HG03139 (cell line): ENCODE measurements at regions not wholly inside any gene's neighbourhood (a gene's known extent, or its start where the extent isn't known, plus 50 kb on each side); places are given as distances from the start of the nearest gene placed in this dataset.

ENCODE experiments used
- ATAC-seq: cut with Tn5 transposase; IDR thresholded peaks from one replicate; pipeline ENCODE4 v1.9.1; 2021; ENCODE audit not compliant: unreplicated experiment

- no peak for ATAC-seq
Observed at GRCh38 chr20:39674842-39675241, 712.7 kb downstream of the DHX35 start.

- no peak for ATAC-seq
Observed at GRCh38 chr20:39670988-39671387, 708.8 kb downstream of the DHX35 start.

- no peak for ATAC-seq
Observed at GRCh38 chr20:39669659-39670058, 707.5 kb downstream of the DHX35 start.

- no peak for ATAC-seq
Observed at GRCh38 chr20:39668038-39668437, 705.9 kb downstream of the DHX35 start.

GRCh38 chr20:39661833-39662232, 699.7 kb downstream of the DHX35 start:
- ATAC-seq: no peak

- no peak for ATAC-seq
Observed at GRCh38 chr20:39660965-39661364, 698.8 kb downstream of the DHX35 start.

GRCh38 chr20:39660226-39660625, 698.1 kb downstream of the DHX35 start:
- ATAC-seq: no peak

- no peak for ATAC-seq
Observed at GRCh38 chr20:39658662-39659409, 696.7 kb downstream of the DHX35 start.

GRCh38 chr20:39654171-39654570, 692.0 kb downstream of the DHX35 start:
- ATAC-seq: no peak

- ATAC-seq: no peak
Observed at GRCh38 chr20:39651645-39652325, 689.6 kb downstream of the DHX35 start.

GRCh38 chr20:39646874-39647413, 684.8 kb downstream of the DHX35 start:
- ATAC-seq: no peak

- ATAC-seq: no peak
Observed at GRCh38 chr20:39645131-39645530, 683.0 kb downstream of the DHX35 start.

GRCh38 chr20:39643292-39643691, 681.1 kb downstream of the DHX35 start:
- no peak for ATAC-seq

- no peak for ATAC-seq
Observed at GRCh38 chr20:39641423-39641822, 679.3 kb downstream of the DHX35 start.

GRCh38 chr20:39640147-39640546, 678.0 kb downstream of the DHX35 start:
- no peak for ATAC-seq

GRCh38 chr20:39638731-39639130, 676.6 kb downstream of the DHX35 start:
- no peak for ATAC-seq

- ATAC-seq: no peak
Observed at GRCh38 chr20:39633689-39634088, 671.5 kb downstream of the DHX35 start.

GRCh38 chr20:39632757-39633156, 670.6 kb downstream of the DHX35 start:
- ATAC-seq: no peak

- ATAC-seq: no peak
Observed at GRCh38 chr20:39632176-39632575, 670.0 kb downstream of the DHX35 start.

- ATAC-seq: no peak
Observed at GRCh38 chr20:39631557-39631956, 669.4 kb downstream of the DHX35 start.

GRCh38 chr20:39630215-39630908, 668.2 kb downstream of the DHX35 start:
- ATAC-seq: no peak

GRCh38 chr20:39627765-39628164, 665.6 kb downstream of the DHX35 start:
- ATAC-seq: no peak
